ENCODE measurements at regions not wholly inside any gene's neighbourhood (a gene's known extent, or its start where the extent isn't known, plus 50 kb on each side); places are given as distances from the start of the nearest gene placed in this dataset.

- TF ChIP-seq CTCF (conservative IDR thresholded peaks at IDR 0.05 in 1 of 2, IDR thresholded peaks at IDR 0.05 in 1 of 2; ENCODE audit: extremely low read depth in 1 of 2, insufficient read depth in 1 of 2, low read depth in 1 of 2, low read length in 2 of 2) (peak; percentile 34 to 48), EZH2 (IDR thresholded peaks at IDR 0.05; ENCODE audit: borderline replicate concordance, low read length) (no peak)
These were observed 57.4 kb upstream of the FOXC1 start for GRCh38 chr6:1552296-1552761.
